ENCODE measurements at regions not wholly inside any gene's neighbourhood (a gene's known extent, or its start where the extent isn't known, plus 50 kb on each side); places are given as distances from the start of the nearest gene placed in this dataset.

DNA sequence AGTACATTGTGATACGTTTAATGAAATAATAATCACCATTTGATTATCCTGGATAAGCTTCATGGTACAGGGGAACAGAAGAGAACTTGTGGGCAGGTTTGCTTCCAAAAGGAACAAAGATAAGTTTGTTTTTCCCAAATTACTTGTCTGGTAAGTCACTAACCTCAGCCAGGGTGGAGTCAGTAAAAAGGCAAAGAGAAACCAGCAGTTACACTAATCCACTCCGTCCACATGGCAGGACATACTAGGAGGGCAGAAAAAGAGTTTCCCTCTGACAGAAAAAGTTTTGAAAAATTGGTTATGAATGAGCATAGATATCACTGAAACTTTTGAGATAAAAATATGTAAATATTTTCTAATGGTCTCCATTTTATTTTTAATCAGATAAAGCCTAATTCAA is 285.9 kb downstream of the IL15 start:
- DNase-seq (ENCODE audit: low spot score), result no peak

DNA sequence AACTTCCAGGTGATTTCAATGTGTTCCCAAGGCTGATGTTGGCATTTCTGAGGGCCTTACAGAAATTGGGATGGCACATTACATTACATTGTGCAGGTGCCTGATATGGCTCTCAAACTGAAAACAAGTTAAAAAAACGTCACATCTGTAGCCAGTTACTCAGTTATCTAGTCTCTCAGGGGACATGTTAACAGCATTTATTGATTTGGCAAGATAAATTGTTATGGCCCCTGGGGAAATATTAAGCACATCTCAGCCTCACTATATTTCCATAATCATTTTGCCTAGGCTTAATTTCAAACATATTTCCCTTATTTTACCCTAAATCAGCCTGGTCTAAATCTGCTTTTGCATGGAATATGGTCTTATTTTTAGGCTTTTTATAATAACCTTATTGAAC is 290.0 kb downstream of the IL15 start:
- no peak for DNase-seq (ENCODE audit: low spot score)

DNA sequence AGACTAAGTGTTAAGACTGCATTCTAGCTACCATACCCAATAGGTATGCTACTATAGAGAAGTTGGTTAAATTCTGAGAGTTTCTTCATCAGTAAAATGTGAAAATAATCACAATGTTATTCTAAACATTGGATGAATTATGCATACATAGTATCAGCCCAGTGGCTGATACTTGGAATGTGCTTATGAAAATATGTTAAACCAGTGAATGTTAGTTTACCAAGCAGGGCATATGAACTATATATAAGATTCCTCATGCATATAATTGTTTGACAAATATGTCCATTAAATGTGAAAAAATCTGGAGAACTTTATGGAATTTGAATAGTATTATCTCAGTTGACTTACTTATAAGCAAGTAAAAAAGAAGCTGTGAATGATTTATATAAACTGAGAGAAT is 296.1 kb downstream of the IL15 start:
- DNase-seq (ENCODE audit: low spot score), result no peak

DNA sequence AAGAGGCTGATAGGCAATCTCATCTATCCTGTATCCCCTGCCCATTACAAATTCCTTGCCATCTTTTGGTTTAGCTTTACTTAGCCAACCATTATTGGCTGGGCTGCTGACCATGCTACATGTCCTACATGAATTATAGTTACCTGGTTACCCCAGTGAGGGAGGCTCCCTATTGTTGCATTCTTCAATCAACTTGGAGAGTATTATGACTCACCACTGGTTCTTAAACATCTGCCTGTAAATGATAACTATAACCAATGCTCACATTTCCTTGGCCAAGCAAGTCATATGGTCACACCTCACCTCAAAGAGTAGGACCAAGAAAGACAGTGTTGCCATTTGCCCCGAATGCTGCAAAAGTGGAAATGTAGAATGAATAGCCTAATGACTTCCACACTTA is 297.6 kb downstream of the IL15 start:
- no peak for DNase-seq (ENCODE audit: low spot score)

DNA sequence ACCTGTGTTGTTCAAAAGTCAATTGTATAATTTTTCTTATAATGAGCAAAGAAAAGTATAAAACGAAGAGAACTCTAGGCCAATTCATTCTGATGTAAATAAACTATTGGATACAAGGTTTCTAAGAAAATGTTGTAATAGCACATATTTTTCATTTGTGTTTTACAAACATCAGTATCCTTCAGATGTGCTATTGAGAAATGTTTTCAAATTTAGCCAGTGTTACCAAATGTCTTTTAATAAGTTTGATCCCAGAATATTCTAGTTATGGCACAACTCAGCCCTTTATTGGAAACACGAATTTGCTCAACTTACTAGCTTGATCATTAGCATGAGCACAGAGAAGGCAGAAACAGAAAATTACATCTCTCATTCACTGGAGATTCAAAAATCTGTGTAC is 319.3 kb downstream of the IL15 start:
- DNase-seq (ENCODE audit: low spot score), result no peak

DNA sequence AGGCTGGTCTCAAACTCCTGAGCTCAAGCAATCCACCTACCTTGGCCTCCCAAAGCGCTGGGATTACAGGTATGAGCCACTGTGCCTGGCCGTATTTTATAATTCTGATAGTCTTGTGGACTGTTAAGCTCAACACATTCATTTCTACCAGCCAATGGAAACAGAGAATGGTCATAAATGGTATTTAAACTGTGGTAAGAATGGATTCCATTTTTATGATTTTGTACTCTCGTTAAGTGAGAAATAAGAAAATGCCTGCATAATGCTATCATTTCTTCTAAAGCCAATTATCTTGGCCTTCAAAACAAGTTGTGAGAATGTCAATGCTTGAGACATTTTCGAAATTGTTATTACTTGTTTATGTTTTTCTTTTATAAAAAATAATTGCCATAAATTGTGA is 321.0 kb downstream of the IL15 start:
- no peak for DNase-seq (ENCODE audit: low spot score)

DNA sequence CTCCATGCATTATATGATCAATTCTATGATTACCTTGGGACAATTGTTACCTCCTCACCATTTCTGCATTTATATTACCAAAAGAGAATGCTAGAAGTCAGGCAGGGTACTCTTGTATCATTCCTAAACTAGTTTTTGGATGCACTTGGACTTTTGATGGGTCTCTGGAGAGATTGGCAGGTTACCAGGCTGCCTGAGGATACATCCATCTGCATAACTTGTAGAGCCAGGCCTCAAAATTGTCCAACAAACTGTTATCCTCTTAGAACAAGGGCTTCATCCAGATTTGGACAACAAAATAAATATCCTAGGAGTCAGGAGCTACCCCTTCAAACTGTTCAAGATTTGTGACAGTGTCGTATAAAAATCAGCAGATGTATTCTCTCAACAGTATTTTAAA is 326.1 kb downstream of the IL15 start:
- DNase-seq (ENCODE audit: low spot score), result no peak

DNA sequence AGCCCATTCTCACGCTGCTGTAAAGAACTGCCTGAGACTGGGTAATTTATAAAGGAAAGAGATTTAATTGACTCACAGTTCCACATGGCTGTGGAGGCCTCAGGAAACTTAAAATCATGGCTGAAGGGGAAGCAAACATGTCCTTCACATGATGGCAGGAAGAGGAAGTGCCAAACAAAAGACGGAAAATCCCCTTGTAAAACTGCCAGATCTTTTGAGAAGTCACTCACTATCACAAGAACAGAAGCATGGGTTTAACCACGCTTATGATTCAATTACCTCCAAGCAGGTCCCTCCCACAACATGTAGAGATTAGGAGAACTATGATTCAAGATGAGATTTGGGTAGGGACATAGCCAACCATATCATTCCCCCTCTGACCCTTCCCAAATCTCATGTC is 335.5 kb downstream of the IL15 start:
- no peak for DNase-seq (ENCODE audit: low spot score)

DNA sequence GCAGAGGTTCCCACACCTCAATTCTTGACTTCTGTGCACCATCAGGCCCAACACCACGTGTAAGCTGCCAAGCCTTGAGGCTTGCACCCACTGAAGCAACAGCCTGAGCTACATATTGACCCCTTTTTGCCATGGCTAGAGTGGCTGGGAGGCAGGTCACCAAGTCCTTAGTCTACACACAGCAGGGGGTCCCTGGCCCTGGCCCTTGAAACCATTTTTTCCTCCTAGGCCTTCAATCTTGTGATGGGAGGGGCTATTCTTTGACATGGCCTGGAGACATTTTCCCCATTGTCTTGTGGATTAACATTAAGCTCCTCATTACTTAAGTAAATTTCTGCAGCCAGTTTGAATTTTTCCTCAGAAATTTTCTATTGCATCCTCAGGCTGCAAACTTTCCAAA is 336.6 kb downstream of the IL15 start:
- DNase-seq (ENCODE audit: low spot score), result no peak

Data from hematopoietic multipotent progenitor cell treated with erythropoietin and hydrocortisone succinate and interleukin-3 and kit ligand, for 17 days (in vitro differentiated cells).